K562 (cell line): ENCODE measurements at regions not wholly inside any gene's neighbourhood (a gene's known extent, or its start where the extent isn't known, plus 50 kb on each side); places are given as distances from the start of the nearest gene placed in this dataset.

ENCODE experiments used
- CHD1 ChIP-seq: fragments of 200-600 bp; sonication (generic); IDR thresholded peaks from one replicate; pipeline ENCODE4 v1.6.1; 2012; ENCODE audit warnings: mild to moderate bottlenecking, moderate library complexity, low read length, inconsistent platforms
- HDAC3 ChIP-seq: fragments of 450-650 bp; IDR thresholded peaks from 2 replicates; pipeline ENCODE4 v1.6.1; 2018; ENCODE audit warnings: borderline replicate concordance, mild to moderate bottlenecking, moderate library complexity; ENCODE audit not compliant: partially characterized antibody
- HNRNPL ChIP-seq: fragments of 200-400 bp; formaldehyde crosslinking; IDR thresholded peaks from 2 replicates; pipeline ENCODE4 v1.6.1; 2017; ENCODE audit warnings: low read depth, mild to moderate bottlenecking, low read length
- HSF4 ChIP-seq: fragments of 250-450 bp; sonication (Bioruptor Pico); IDR thresholded peaks from 2 replicates; pipeline ENCODE4 v2.1.2; 2022; ENCODE audit warnings: mild to moderate bottlenecking, moderate library complexity, borderline replicate concordance
- KLF13 ChIP-seq: fragments of 450-650 bp; IDR thresholded peaks from 2 replicates; pipeline ENCODE4 v1.6.1; 2016; ENCODE audit warnings: missing genetic modification characterization, low read depth, mild to moderate bottlenecking, missing compliant biosample characterization, moderate library complexity, borderline replicate concordance
- MEF2A ChIP-seq: IDR thresholded peaks from 2 replicates; pipeline ENCODE4 v1.6.1; 2011; ENCODE audit warnings: low read depth, mild to moderate bottlenecking, low read length, moderate library complexity; ENCODE audit not compliant: control insufficient read depth
- NR2C2 ChIP-seq, 2 experiments: fragments of 200-800 bp in 1 of 2; sonication (Bioruptor generic) in 1 of 2; sonication (generic) in 1 of 2; formaldehyde crosslinking in 1 of 2; IDR thresholded peaks; 2 replicates each; pipeline versions ENCODE4 v1.6.1 to v1.8.0; 2016 to 2022; ENCODE audit warnings: mild to moderate bottlenecking in 1 of 2, missing compliant biosample characterization in 1 of 2, missing genetic modification characterization in 1 of 2, missing genetic modification reagents in 1 of 2
- POLR2G ChIP-seq: fragments of 200-400 bp; formaldehyde crosslinking; IDR thresholded peaks from 2 replicates; pipeline ENCODE4 v1.6.1; 2017; ENCODE audit warnings: low read depth, mild to moderate bottlenecking, antibody characterized with exemption, low read length, moderate library complexity
- TRIM28 ChIP-seq: fragments of 450-650 bp; IDR thresholded peaks from 2 replicates; pipeline ENCODE4 v1.6.1; 2017
- ZFP30 ChIP-seq: fragments of 250-450 bp; sonication (Bioruptor Pico); IDR thresholded peaks from 2 replicates; pipeline ENCODE4 v1.8.0; 2022; ENCODE audit warnings: moderate library complexity, mild to moderate bottlenecking, inconsistent platforms, borderline replicate concordance
- TF ChIP-seq, protein P1 (sequence below): fragments of 250-450 bp; sonication (Bioruptor Pico); IDR thresholded peaks from 2 replicates; pipeline ENCODE4 v1.5.1; 2021; ENCODE audit warnings: mild to moderate bottlenecking
- TF ChIP-seq, protein P2 (sequence below): fragments of 250-450 bp; sonication (Bioruptor Pico); IDR thresholded peaks from 2 replicates; pipeline ENCODE4 v1.8.0; 2021; ENCODE audit warnings: mild to moderate bottlenecking, moderate library complexity
- TF ChIP-seq, protein P3 (sequence below): fragments of 450-650 bp; IDR thresholded peaks from 2 replicates; pipeline ENCODE4 v1.6.1; 2016; ENCODE audit warnings: missing biosample characterization, missing genetic modification characterization
- TF ChIP-seq, protein P4 (sequence below), 2 experiments: fragments of 450-650 bp; IDR thresholded peaks; 2 replicates each; pipeline ENCODE4 v1.6.1; 2016; ENCODE audit warnings: mild to moderate bottlenecking in 2 of 2, borderline replicate concordance in 1 of 2, low read depth in 1 of 2, moderate library complexity in 1 of 2

DNA sequence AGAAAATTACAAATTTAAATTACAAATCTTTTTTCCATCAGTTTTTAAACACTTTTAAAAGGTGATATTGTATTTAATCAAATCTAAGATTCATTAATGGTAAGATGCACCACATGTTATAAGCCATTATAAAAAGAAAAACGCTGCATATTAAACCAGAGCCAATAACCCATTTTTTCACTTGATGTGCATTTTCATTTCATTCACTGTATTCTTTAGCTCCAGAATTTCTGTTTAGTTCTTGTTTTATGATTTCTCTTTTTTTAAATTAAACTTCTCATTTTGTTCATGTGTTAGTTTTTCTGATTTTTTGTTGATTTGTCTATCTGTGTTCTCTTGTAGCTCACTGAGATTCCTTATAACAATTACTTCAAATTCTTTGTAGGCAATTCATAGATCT, 62.4 kb upstream of the MBOAT2 start (continued):
- TF ChIP-seq, protein P1, sequence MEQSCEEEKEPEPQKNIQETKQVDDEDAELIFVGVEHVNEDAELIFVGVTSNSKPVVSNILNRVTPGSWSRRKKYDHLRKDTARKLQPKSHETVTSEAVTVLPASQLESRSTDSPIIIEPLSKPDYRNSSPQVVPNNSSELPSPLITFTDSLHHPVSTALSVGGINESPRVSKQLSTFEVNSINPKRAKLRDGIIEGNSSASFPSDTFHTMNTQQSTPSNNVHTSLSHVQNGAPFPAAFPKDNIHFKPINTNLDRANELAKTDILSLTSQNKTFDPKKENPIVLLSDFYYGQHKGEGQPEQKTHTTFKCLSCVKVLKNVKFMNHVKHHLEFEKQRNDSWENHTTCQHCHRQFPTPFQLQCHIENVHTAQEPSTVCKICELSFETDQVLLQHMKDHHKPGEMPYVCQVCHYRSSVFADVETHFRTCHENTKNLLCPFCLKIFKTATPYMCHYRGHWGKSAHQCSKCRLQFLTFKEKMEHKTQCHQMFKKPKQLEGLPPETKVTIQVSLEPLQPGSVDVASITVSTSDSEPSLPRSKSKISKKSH (CRISPR knock-in tag), result peak; percentile 72; the same call in 1 of the 2 replicates
- TF ChIP-seq, protein P2, sequence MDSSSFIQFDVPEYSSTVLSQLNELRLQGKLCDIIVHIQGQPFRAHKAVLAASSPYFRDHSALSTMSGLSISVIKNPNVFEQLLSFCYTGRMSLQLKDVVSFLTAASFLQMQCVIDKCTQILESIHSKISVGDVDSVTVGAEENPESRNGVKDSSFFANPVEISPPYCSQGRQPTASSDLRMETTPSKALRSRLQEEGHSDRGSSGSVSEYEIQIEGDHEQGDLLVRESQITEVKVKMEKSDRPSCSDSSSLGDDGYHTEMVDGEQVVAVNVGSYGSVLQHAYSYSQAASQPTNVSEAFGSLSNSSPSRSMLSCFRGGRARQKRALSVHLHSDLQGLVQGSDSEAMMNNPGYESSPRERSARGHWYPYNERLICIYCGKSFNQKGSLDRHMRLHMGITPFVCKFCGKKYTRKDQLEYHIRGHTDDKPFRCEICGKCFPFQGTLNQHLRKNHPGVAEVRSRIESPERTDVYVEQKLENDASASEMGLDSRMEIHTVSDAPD (CRISPR knock-in tag), result no peak
- TF ChIP-seq, protein P3, sequence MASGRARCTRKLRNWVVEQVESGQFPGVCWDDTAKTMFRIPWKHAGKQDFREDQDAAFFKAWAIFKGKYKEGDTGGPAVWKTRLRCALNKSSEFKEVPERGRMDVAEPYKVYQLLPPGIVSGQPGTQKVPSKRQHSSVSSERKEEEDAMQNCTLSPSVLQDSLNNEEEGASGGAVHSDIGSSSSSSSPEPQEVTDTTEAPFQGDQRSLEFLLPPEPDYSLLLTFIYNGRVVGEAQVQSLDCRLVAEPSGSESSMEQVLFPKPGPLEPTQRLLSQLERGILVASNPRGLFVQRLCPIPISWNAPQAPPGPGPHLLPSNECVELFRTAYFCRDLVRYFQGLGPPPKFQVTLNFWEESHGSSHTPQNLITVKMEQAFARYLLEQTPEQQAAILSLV (tag), result no peak
- TF ChIP-seq HDAC3 (no peak), NR2C2 (CRISPR knock-in tag; IDR thresholded peaks at IDR 0.05) (no peak), NR2C2 (tag; IDR thresholded peaks at IDR 0.05) (no peak), POLR2G (no peak), HNRNPL (no peak), KLF13 (no peak), ZFP30 (CRISPR knock-in tag) (no peak), HSF4 (CRISPR knock-in tag) (no peak), MEF2A (no peak), TRIM28 (peak; percentile 93), CHD1 (no peak)
- TF ChIP-seq, protein P4, sequence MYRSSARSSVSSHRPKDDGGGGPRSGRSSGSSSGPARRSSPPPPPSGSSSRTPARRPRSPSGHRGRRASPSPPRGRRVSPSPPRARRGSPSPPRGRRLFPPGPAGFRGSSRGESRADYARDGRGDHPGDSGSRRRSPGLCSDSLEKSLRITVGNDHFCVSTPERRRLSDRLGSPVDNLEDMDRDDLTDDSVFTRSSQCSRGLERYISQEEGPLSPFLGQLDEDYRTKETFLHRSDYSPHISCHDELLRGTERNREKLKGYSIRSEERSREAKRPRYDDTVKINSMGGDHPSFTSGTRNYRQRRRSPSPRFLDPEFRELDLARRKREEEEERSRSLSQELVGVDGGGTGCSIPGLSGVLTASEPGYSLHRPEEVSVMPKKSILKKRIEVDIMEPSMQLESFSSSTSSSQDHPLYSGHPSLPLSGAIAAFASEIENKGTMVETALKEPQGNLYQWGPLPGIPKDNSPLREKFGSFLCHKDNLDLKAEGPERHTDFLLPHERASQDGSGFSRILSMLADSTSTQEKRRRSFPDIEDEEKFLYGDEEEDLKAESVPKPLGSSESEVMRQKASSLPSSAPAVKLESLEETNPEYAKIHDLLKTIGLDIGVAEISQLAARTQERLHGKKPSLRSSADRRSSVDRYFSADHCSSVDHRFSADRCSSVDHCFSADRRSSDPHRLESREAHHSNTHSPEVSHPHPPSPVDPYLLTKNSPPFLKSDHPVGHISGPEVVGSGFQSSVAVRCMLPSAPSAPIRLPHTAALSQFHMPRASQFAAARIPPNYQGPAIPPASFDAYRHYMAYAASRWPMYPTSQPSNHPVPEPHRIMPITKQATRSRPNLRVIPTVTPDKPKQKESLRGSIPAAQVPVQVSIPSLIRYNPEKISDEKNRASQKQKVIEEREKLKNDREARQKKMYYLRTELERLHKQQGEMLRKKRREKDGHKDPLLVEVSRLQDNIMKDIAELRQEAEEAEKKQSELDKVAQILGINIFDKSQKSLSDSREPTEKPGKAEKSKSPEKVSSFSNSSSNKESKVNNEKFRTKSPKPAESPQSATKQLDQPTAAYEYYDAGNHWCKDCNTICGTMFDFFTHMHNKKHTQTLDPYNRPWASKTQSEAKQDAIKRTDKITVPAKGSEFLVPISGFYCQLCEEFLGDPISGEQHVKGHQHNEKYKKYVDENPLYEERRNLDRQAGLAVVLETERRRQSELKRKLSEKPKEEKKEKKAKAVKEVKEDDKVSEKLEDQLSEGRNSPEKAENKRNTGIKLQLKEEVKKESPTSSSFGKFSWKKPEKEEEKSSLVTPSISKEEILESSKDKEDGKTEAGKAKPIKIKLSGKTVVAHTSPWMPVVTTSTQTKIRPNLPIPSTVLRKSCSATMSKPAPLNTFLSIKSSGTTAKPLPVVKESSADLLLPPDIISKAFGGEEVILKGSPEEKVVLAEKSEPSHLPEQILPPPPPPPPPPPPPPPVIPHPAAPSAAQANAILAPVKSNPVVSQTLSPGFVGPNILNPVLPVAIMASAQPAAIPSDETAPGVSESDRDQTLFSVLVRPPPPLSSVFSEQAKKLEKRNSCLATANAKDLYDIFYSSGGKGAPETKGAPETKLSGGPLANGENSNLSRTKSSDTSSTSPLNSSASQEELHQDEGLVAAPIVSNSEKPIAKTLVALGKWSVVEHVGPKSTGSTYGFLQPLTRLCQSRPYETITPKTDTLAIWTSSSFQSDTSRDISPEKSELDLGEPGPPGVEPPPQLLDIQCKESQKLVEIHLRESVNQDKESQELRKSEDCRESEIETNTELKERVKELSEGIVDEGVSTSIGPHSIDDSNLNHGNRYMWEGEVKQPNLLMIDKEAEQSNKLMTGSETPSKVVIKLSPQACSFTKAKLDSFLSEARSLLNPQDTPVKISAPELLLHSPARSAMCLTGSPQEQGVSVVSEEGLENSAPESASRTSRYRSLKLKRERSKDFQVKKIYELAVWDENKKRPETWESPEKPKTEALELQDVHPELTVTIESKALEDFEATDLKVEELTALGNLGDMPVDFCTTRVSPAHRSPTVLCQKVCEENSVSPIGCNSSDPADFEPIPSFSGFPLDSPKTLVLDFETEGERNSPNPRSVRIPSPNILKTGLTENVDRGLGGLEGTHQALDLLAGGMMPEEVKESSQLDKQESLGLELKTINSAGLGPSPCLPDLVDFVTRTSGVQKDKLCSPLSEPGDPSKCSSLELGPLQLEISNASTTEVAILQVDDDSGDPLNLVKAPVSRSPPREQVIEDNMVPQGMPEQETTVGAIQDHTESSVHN (IDR thresholded peaks at IDR 0.05; ENCODE audit: borderline replicate concordance in 1 of 2, low read depth in 1 of 2), result no peak
